ENCODE measurements at regions not wholly inside any gene's neighbourhood (a gene's known extent, or its start where the extent isn't known, plus 50 kb on each side); places are given as distances from the start of the nearest gene placed in this dataset.

- no peaks in the 10 kb centered on the region for H3K27me3 ChIP-seq
- H3K27ac ChIP-seq: no peak overlapping the region
- no peaks in the 10 kb centered on the region for H3K36me3 ChIP-seq
- no peak for DNase-seq
- no peak for TF ChIP-seq CTCF (IDR thresholded peaks at IDR 0.05)
- no peak overlapping the region for H3K4me3 ChIP-seq
- ATAC-seq: no peak
- H3K4me1 ChIP-seq: peaks cover 0 to 13% of the 10 kb centered on the region in 2 donors
- peaks cover 0 to 12% of the 10 kb centered on the region in 2 donors for H3K9me3 ChIP-seq
- intact Hi-C loops (cut with DNase I): no loop called here
These were observed 57.6 kb upstream of the NEDD9 start for GRCh38 chr6:11290027-11290426.

GRCh38 chr6:11288065-11288464, 55.6 kb upstream of the NEDD9 start:
- TF ChIP-seq CTCF (IDR thresholded peaks at IDR 0.05): no peak
- peak in 3 of 4 donors; percentile 61 to 84 (median 82) for DNase-seq
- Histone ChIP-seq H3K4me1 (peaks cover 0 to 8% of the 10 kb centered on the region in 2 donors), H3K9me3 (peaks cover 0 to 12% of the 10 kb centered on the region in 2 donors), H3K4me3 (no peak overlapping the region), H3K27ac (peak overlapping the region; percentile 49 to 50), H3K36me3 (no peaks in the 10 kb centered on the region), H3K27me3 (no peaks in the 10 kb centered on the region)
- ATAC-seq: peak; percentile 88
- intact Hi-C loops (cut with DNase I): no loop called here

GRCh38 chr6:11284996-11285395, 52.5 kb upstream of the NEDD9 start:
- Histone ChIP-seq H3K27me3 (no peaks in the 10 kb centered on the region), H3K4me3 (no peak overlapping the region), H3K4me1 (no peaks in the 10 kb centered on the region), H3K36me3 (no peaks in the 10 kb centered on the region), H3K9me3 (peaks cover 0 to 12% of the 10 kb centered on the region in 2 donors), H3K27ac (no peak overlapping the region)
- DNase-seq: no peak
- intact Hi-C loops (cut with DNase I): no loop called here
- TF ChIP-seq CTCF (IDR thresholded peaks at IDR 0.05): no peak
- ATAC-seq: no peak

GRCh38 chr6:11283629-11284028, 51.2 kb upstream of the NEDD9 start:
- DNase-seq: no peak
- peaks cover 0 to 12% of the 10 kb centered on the region in 2 donors for H3K9me3 ChIP-seq
- H3K4me1 ChIP-seq: peaks cover 0 to 3% of the 10 kb centered on the region in 2 donors
- no peak for ATAC-seq
- H3K27me3 ChIP-seq: no peaks in the 10 kb centered on the region
- no peak for TF ChIP-seq CTCF (IDR thresholded peaks at IDR 0.05)
- intact Hi-C loops (cut with DNase I): no loop called here
- no peaks in the 10 kb centered on the region for H3K36me3 ChIP-seq
- no peak overlapping the region for H3K4me3 ChIP-seq
- H3K27ac ChIP-seq: no peak overlapping the region

- no peak overlapping the region for H3K4me3 ChIP-seq
- TF ChIP-seq CTCF (IDR thresholded peaks at IDR 0.05): no peak
- H3K27me3 ChIP-seq: no peaks in the 10 kb centered on the region
- H3K27ac ChIP-seq: no peak overlapping the region
- no peaks in the 10 kb centered on the region for H3K36me3 ChIP-seq
- intact Hi-C loops (cut with DNase I): no loop called here
- DNase-seq: no peak
- ATAC-seq: no peak
- peaks cover 0 to 12% of the 10 kb centered on the region in 2 donors for H3K9me3 ChIP-seq
- peaks cover 6 to 8% of the 10 kb centered on the region in 2 donors for H3K4me1 ChIP-seq
These were observed 50.4 kb upstream of the NEDD9 start for GRCh38 chr6:11282875-11283274.
